ENCODE measurements at regions not wholly inside any gene's neighbourhood (a gene's known extent, or its start where the extent isn't known, plus 50 kb on each side); places are given as distances from the start of the nearest gene placed in this dataset.

- Histone ChIP-seq H3K36me3 (no peaks in the 10 kb centered on the region), H3K4me3 (no peak overlapping the region), H3K4me1 (no peaks in the 10 kb centered on the region), H3K27me3 (ENCODE audit: low read depth) (no peaks in the 10 kb centered on the region), H3K27ac (no peak overlapping the region), H3K9me3 (no peaks in the 10 kb centered on the region)
- DNase-seq: no peak
- ATAC-seq: no peak
- no peak for TF ChIP-seq CTCF (IDR thresholded peaks at IDR 0.05)
- intact Hi-C loops (cut with DNase I): no loop called here
Observed at GRCh38 chr3:153880493-153880892, 240.7 kb upstream of the ARHGEF26 start.

DNA sequence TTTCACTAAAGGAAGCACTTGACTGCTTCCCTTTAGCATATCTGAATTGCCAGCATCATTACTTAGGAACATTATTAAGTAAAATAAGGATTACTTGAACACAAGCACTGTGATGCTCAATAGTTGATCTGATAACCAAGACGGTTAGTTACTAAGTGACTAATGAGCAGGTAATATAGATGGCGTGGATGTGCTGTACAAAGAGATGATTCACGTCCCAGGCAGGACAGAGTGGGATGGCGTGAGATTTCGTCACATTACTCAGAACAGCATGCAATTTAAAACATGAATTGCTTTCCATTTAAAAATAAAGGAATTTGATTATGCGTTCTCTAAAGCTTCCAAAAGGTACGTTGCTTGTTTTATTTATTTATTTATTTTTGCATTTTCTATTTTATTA is 240.0 kb upstream of the ARHGEF26 start:
- Histone ChIP-seq H3K9me3 (no peaks in the 10 kb centered on the region), H3K4me3 (no peak overlapping the region), H3K27ac (no peak overlapping the region), H3K27me3 (ENCODE audit: low read depth) (no peaks in the 10 kb centered on the region), H3K36me3 (no peaks in the 10 kb centered on the region), H3K4me1 (no peaks in the 10 kb centered on the region)
- TF ChIP-seq CTCF (IDR thresholded peaks at IDR 0.05): no peak
- intact Hi-C loops (cut with DNase I): no loop called here
- ATAC-seq: no peak
- no peak for DNase-seq

GRCh38 chr3:153885359-153885758 is 235.8 kb upstream of the ARHGEF26 start:
- H3K9me3 ChIP-seq: no peaks in the 10 kb centered on the region
- H3K4me3 ChIP-seq: no peak overlapping the region
- no peaks in the 10 kb centered on the region for H3K4me1 ChIP-seq
- DNase-seq (no peak), ATAC-seq (no peak)
- no peak overlapping the region for H3K27ac ChIP-seq
- intact Hi-C loops (cut with DNase I): no loop called here
- no peaks in the 10 kb centered on the region for H3K27me3 ChIP-seq (ENCODE audit: low read depth)
- H3K36me3 ChIP-seq: no peaks in the 10 kb centered on the region
- no peak for TF ChIP-seq CTCF (IDR thresholded peaks at IDR 0.05)

- H3K4me3 ChIP-seq: no peak overlapping the region
- no peak for ATAC-seq
- no peaks in the 10 kb centered on the region for H3K9me3 ChIP-seq
- DNase-seq: no peak
- intact Hi-C loops (cut with DNase I): no loop called here
- TF ChIP-seq CTCF (IDR thresholded peaks at IDR 0.05): no peak
- no peak overlapping the region for H3K27ac ChIP-seq
- no peaks in the 10 kb centered on the region for H3K4me1 ChIP-seq
- H3K36me3 ChIP-seq: no peaks in the 10 kb centered on the region
- H3K27me3 ChIP-seq (ENCODE audit: low read depth): no peaks in the 10 kb centered on the region
Observed at GRCh38 chr3:153889905-153890334, 231.3 kb upstream of the ARHGEF26 start.

DNA sequence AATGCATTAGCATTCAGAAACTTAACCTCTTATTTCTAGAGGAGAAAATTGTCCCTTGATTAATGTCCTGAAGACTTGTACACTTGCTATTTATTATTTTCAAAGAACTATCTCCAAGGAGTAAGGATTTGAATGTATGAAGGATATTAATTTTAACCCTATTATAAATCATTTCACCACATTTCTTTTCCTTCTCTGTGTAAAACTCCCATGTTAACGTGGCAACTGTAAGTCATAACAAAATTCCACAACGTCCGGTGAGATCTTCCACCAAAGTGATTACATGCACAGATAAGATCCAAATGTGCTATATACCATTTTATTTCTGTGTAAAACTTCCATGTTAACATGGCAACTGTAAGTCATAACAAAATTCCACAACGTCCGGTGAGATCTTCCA is 229.1 kb upstream of the ARHGEF26 start:
- H3K27ac ChIP-seq: no peak overlapping the region
- H3K4me1 ChIP-seq: no peaks in the 10 kb centered on the region
- intact Hi-C loops (cut with DNase I): no loop called here
- no peaks in the 10 kb centered on the region for H3K9me3 ChIP-seq
- ATAC-seq (no peak), DNase-seq (no peak)
- H3K36me3 ChIP-seq: no peaks in the 10 kb centered on the region
- no peaks in the 10 kb centered on the region for H3K27me3 ChIP-seq (ENCODE audit: low read depth)
- TF ChIP-seq CTCF (IDR thresholded peaks at IDR 0.05): no peak
- no peak overlapping the region for H3K4me3 ChIP-seq

GRCh38 chr3:153894857-153895256 is 226.3 kb upstream of the ARHGEF26 start:
- TF ChIP-seq CTCF (IDR thresholded peaks at IDR 0.05): no peak
- H3K9me3 ChIP-seq: no peaks in the 10 kb centered on the region
- no peak overlapping the region for H3K4me3 ChIP-seq

More at GRCh38 chr3:153894857-153895256, 226.3 kb upstream of the ARHGEF26 start:
- no peaks in the 10 kb centered on the region for H3K4me1 ChIP-seq
- DNase-seq: no peak
- H3K27ac ChIP-seq: no peak overlapping the region
- ATAC-seq: no peak
- no peaks in the 10 kb centered on the region for H3K27me3 ChIP-seq (ENCODE audit: low read depth)
- intact Hi-C loops (cut with DNase I): no loop called here
- H3K36me3 ChIP-seq: no peaks in the 10 kb centered on the region
